CD4-positive, alpha-beta T cell treated with Interleukin-12 subunit alpha and Interleukin-12 subunit beta, for 1 hour (primary cell): ENCODE measurements at regions not wholly inside any gene's neighbourhood (a gene's known extent, or its start where the extent isn't known, plus 50 kb on each side); places are given as distances from the start of the nearest gene placed in this dataset.

Experiments used
- DNase-seq: peaks from one replicate; pipeline ENCODE4 v3.0.0-alpha.2; 2020

GRCh38 chr3:117536006-117536405 is 826.4 kb downstream of the TUSC7 start:
- DNase-seq = no peak

- DNase-seq = no peak
These were observed 828.4 kb downstream of the TUSC7 start for GRCh38 chr3:117537949-117538348.

GRCh38 chr3:117539729-117540128 is 830.1 kb downstream of the TUSC7 start:
- no peak for DNase-seq

- DNase-seq = no peak
These were observed 831.0 kb downstream of the TUSC7 start for GRCh38 chr3:117540597-117540996.

GRCh38 chr3:117541721-117542120 is 832.1 kb downstream of the TUSC7 start:
- no peak for DNase-seq

- no peak for DNase-seq
These were observed 833.9 kb downstream of the TUSC7 start for GRCh38 chr3:117543521-117543920.

- no peak for DNase-seq
These were observed 835.9 kb downstream of the TUSC7 start for GRCh38 chr3:117545484-117545883.

GRCh38 chr3:117547956-117548550 is 838.5 kb downstream of the TUSC7 start:
- DNase-seq = no peak

- DNase-seq = no peak
These were observed 839.0 kb downstream of the TUSC7 start for GRCh38 chr3:117548600-117548999.

- no peak for DNase-seq
These were observed 840.1 kb downstream of the TUSC7 start for GRCh38 chr3:117549716-117550115.

- no peak for DNase-seq
These were observed 841.2 kb downstream of the TUSC7 start for GRCh38 chr3:117550766-117551165.

- no peak for DNase-seq
These were observed 843.9 kb downstream of the TUSC7 start for GRCh38 chr3:117553461-117553860.

- DNase-seq = no peak
These were observed 847.2 kb downstream of the TUSC7 start for GRCh38 chr3:117556646-117557407.

GRCh38 chr3:117557464-117558090 is 848.0 kb downstream of the TUSC7 start:
- no peak for DNase-seq

- DNase-seq = no peak
These were observed 849.1 kb downstream of the TUSC7 start for GRCh38 chr3:117558681-117559080.

GRCh38 chr3:117562000-117562399 is 852.4 kb downstream of the TUSC7 start:
- no peak for DNase-seq

- no peak for DNase-seq
These were observed 853.5 kb downstream of the TUSC7 start for GRCh38 chr3:117563063-117563462.

- no peak for DNase-seq
These were observed 856.2 kb downstream of the TUSC7 start for GRCh38 chr3:117565777-117566176.

- DNase-seq = no peak
These were observed 857.3 kb downstream of the TUSC7 start for GRCh38 chr3:117566926-117567325.

- no peak for DNase-seq
These were observed 857.8 kb downstream of the TUSC7 start for GRCh38 chr3:117567382-117567781.

- no peak for DNase-seq
These were observed 858.3 kb downstream of the TUSC7 start for GRCh38 chr3:117567906-117568305.

GRCh38 chr3:117572786-117573185 is 863.2 kb downstream of the TUSC7 start:
- no peak for DNase-seq

GRCh38 chr3:117580806-117581205 is 871.2 kb downstream of the TUSC7 start:
- no peak for DNase-seq

GRCh38 chr3:117586161-117586560 is 876.6 kb downstream of the TUSC7 start:
- DNase-seq = no peak
